Effector memory CD8-positive, alpha-beta T cell (primary cell): ENCODE measurements at regions not wholly inside any gene's neighbourhood (a gene's known extent, or its start where the extent isn't known, plus 50 kb on each side); places are given as distances from the start of the nearest gene placed in this dataset.

Experiments used
- ATAC-seq: fragments of 150-1000 bp; cut with Tn5 transposase; replicated peaks from 2 replicates; pipeline ENCODE4 v1.10.0; 2021; ENCODE audit warnings: mild to moderate bottlenecking, moderate library complexity
- DNase-seq, 3 experiments: peaks; one replicate each; pipeline ENCODE4 v3.0.0; 2021
- H3K27ac Mint-ChIP-seq, 2 donors: one replicate each; pipeline ENCODE4 v1.8.0; 2022; ENCODE audit warnings: mild to moderate bottlenecking in 2 of 2, mixed read lengths in 2 of 2, moderate library complexity in 2 of 2
- H3K27me3 Mint-ChIP-seq, 2 donors: one replicate each; pipeline ENCODE4 v1.8.0; 2022; ENCODE audit warnings: mixed read lengths in 2 of 2
- H3K36me3 Mint-ChIP-seq: one replicate; pipeline ENCODE4 v1.8.0; 2022; ENCODE audit warnings: mild to moderate bottlenecking, moderate library complexity, mixed read lengths; ENCODE audit not compliant: insufficient read depth
- H3K4me1 Mint-ChIP-seq, 2 donors: one replicate each; pipeline ENCODE4 v1.8.0; 2022; ENCODE audit warnings: low read depth in 2 of 2, mixed read lengths in 2 of 2
- H3K4me3 Mint-ChIP-seq, 2 donors: one replicate each; pipeline ENCODE4 v1.8.0; 2022; ENCODE audit warnings: mild to moderate bottlenecking in 2 of 2, mixed read lengths in 2 of 2, moderate library complexity in 2 of 2
- H3K9me3 Mint-ChIP-seq, 2 donors: one replicate each; pipeline ENCODE4 v1.8.0; 2022; ENCODE audit warnings: mixed read lengths in 2 of 2

- no peaks in the 10 kb centered on the region for H3K4me1 Mint-ChIP-seq
- ATAC-seq (no peak), DNase-seq (no peak)
- H3K9me3 Mint-ChIP-seq, result no peaks in the 10 kb centered on the region
- peaks cover 7 to 17% of the 10 kb centered on the region in 2 donors for H3K27me3 Mint-ChIP-seq
- no peak overlapping the region for H3K4me3 Mint-ChIP-seq
- no peaks in the 10 kb centered on the region for H3K36me3 Mint-ChIP-seq
- H3K27ac Mint-ChIP-seq, result no peak overlapping the region
Measured at GRCh38 chr16:79901522-79901921, 301.0 kb upstream of the MAF start.

DNA sequence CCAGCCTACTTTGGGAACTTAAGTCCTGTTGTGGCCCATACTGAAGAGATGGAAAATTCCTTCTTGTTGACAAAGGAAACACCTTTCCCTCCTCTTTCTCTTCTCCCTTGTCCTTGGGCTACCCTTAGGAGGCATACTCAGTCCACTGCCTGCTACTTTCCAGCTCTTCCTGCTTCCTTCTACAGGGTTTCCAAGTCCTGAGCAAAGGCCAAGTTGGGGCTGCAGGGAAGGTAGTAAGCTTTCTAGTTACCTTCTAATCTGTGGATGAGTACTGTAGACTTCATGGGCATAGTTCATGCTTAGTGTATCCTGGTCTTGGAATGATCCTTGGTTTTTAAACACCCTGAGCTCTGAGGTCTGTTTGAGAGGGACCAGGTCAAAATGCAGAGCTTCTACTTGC, 299.2 kb upstream of the MAF start:
- Mint-ChIP-seq H3K4me1 (no peaks in the 10 kb centered on the region), H3K36me3 (no peaks in the 10 kb centered on the region), H3K4me3 (no peak overlapping the region), H3K9me3 (no peaks in the 10 kb centered on the region), H3K27ac (no peak overlapping the region), H3K27me3 (peaks cover 11 to 17% of the 10 kb centered on the region in 2 donors)
- no peak for DNase-seq
- no peak for ATAC-seq

DNA sequence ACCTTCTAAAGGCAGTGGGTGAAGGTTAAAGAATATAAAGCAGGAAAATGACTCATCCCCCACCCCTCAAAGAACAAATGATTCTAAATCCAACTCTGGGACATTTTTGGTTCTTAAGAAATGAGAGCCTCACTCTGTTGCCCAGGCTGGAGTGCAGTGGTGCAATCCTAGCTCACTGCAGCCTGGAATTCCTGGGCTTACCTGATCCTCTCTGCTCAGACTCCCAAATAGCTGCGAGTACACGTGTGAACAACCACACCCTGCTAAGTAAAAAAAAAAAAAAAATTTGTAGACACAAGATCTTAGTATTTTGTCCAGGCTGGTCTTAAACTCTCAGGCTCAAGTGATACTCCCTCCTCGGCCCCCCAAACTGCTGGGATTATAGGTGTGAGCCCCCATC, 298.8 kb upstream of the MAF start:
- H3K36me3 Mint-ChIP-seq, result no peaks in the 10 kb centered on the region
- ATAC-seq (no peak), DNase-seq (no peak)
- H3K4me3 Mint-ChIP-seq, result no peak overlapping the region
- H3K27me3 Mint-ChIP-seq, result peaks cover 15 to 17% of the 10 kb centered on the region in 2 donors
- H3K4me1 Mint-ChIP-seq, result no peaks in the 10 kb centered on the region
- no peak overlapping the region for H3K27ac Mint-ChIP-seq
- H3K9me3 Mint-ChIP-seq, result no peaks in the 10 kb centered on the region

- H3K27me3 Mint-ChIP-seq, result peaks cover 17% of the 10 kb centered on the region in 2 donors
- ATAC-seq (no peak), DNase-seq (no peak)
- no peaks in the 10 kb centered on the region for H3K4me1 Mint-ChIP-seq
- H3K27ac Mint-ChIP-seq, result no peak overlapping the region
- no peaks in the 10 kb centered on the region for H3K36me3 Mint-ChIP-seq
- H3K9me3 Mint-ChIP-seq, result no peaks in the 10 kb centered on the region
- no peak overlapping the region for H3K4me3 Mint-ChIP-seq
Measured at GRCh38 chr16:79898703-79899102, 298.2 kb upstream of the MAF start.

GRCh38 chr16:79897453-79898146, 297.1 kb upstream of the MAF start:
- H3K4me3 Mint-ChIP-seq, result no peak overlapping the region
- peaks cover 14 to 17% of the 10 kb centered on the region in 2 donors for H3K27me3 Mint-ChIP-seq
- H3K4me1 Mint-ChIP-seq, result no peaks in the 10 kb centered on the region
- H3K9me3 Mint-ChIP-seq, result no peaks in the 10 kb centered on the region
- H3K36me3 Mint-ChIP-seq, result no peaks in the 10 kb centered on the region
- H3K27ac Mint-ChIP-seq, result no peak overlapping the region
- ATAC-seq (no peak), DNase-seq (no peak)

GRCh38 chr16:79897104-79897452, 296.5 kb upstream of the MAF start:
- Mint-ChIP-seq H3K27ac (no peak overlapping the region), H3K4me1 (no peaks in the 10 kb centered on the region), H3K36me3 (no peaks in the 10 kb centered on the region), H3K9me3 (no peaks in the 10 kb centered on the region), H3K4me3 (no peak overlapping the region), H3K27me3 (peaks cover 9 to 17% of the 10 kb centered on the region in 2 donors)
- ATAC-seq (no peak), DNase-seq (no peak)

- Mint-ChIP-seq H3K4me1 (no peaks in the 10 kb centered on the region), H3K9me3 (no peaks in the 10 kb centered on the region), H3K36me3 (no peaks in the 10 kb centered on the region), H3K4me3 (no peak overlapping the region), H3K27ac (no peak overlapping the region), H3K27me3 (peaks cover 8 to 26% of the 10 kb centered on the region in 2 donors)
- DNase-seq, result no peak
- no peak for ATAC-seq
Measured at GRCh38 chr16:79895917-79896203, 295.3 kb upstream of the MAF start.

DNA sequence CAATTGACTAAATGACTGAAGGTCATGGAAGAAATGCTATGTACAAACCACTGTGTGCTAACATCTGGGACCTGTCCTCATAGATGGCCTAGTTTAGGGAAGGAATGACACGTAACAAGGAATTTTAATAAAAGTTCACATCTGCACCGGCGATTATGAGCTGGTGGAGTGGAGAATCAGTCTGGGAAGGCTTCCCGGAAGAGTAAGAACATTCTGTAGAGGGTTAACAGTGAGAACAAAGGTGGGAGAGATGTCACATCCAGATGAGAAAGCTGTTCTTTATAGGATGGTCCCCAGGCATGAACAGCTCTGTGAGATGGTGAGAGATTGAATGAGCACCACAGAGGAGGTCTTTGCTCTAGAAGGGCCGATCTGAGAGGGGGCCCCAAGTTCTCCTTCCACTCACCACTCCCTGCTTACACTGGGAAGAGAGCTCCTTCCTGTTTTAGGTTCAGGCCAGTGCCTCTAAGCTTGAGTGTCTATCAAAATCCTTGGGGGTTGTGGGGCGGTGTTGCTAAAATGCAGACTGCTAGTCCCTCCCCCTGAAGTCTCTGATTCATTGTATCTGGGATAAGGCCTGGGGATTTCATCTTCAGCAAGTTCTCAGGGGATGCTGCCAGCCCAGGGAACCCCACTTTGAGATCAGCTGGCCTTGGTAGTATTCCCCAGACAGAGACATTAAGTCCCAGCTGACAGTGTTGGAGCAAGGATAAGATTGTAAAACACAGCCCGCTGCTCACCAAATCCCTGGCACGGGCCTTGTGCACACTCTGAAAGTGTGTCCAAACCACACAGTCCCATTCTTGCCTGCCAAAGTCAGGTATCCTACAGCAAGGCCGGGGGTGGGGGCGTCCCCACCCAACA, 294.7 kb upstream of the MAF start:
- no peak overlapping the region for H3K4me3 Mint-ChIP-seq
- DNase-seq, result no peak
- H3K27ac Mint-ChIP-seq, result no peak overlapping the region
- no peaks in the 10 kb centered on the region for H3K4me1 Mint-ChIP-seq
- no peaks in the 10 kb centered on the region for H3K9me3 Mint-ChIP-seq
- ATAC-seq, result no peak
- H3K36me3 Mint-ChIP-seq, result no peaks in the 10 kb centered on the region
- H3K27me3 Mint-ChIP-seq, result peaks cover 8 to 27% of the 10 kb centered on the region in 2 donors

DNA sequence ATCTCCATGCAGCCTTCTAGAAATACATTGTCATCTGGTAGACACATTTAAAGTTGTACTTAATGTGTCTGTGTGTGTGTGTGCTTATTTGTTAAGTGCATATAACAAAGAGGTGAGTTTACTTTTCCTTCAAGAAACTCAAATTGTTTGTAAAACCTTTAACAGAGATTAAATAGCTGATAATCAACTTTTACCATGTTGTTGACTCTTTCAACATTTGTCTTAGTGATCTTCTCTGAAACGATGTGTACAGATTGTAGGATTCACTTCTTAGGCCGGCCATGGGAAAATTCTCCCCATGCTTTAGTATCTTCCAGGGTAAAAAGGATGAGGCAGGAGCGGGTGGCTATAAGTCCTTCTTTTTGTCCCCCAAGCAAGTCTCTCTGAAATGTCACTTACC, 292.9 kb upstream of the MAF start:
- Mint-ChIP-seq H3K36me3 (no peaks in the 10 kb centered on the region), H3K9me3 (no peaks in the 10 kb centered on the region), H3K4me1 (no peaks in the 10 kb centered on the region), H3K4me3 (no peak overlapping the region), H3K27ac (no peak overlapping the region), H3K27me3 (peaks cover 8 to 20% of the 10 kb centered on the region in 2 donors)
- ATAC-seq, result no peak
- DNase-seq, result no peak

- H3K36me3 Mint-ChIP-seq, result no peaks in the 10 kb centered on the region
- no peak for DNase-seq
- H3K27me3 Mint-ChIP-seq, result peaks cover 8 to 21% of the 10 kb centered on the region in 2 donors
- H3K27ac Mint-ChIP-seq, result no peak overlapping the region
- H3K4me3 Mint-ChIP-seq, result no peak overlapping the region
- no peak for ATAC-seq
- H3K9me3 Mint-ChIP-seq, result no peaks in the 10 kb centered on the region
- H3K4me1 Mint-ChIP-seq, result no peaks in the 10 kb centered on the region
Measured at GRCh38 chr16:79892278-79892677, 291.7 kb upstream of the MAF start.

GRCh38 chr16:79891458-79891857, 290.9 kb upstream of the MAF start:
- no peak for DNase-seq
- H3K9me3 Mint-ChIP-seq, result no peaks in the 10 kb centered on the region
- no peaks in the 10 kb centered on the region for H3K4me1 Mint-ChIP-seq
- H3K27ac Mint-ChIP-seq, result no peak overlapping the region
- no peak overlapping the region for H3K4me3 Mint-ChIP-seq
- H3K27me3 Mint-ChIP-seq, result peaks cover 8 to 25% of the 10 kb centered on the region in 2 donors
- no peak for ATAC-seq
- H3K36me3 Mint-ChIP-seq, result no peaks in the 10 kb centered on the region

DNA sequence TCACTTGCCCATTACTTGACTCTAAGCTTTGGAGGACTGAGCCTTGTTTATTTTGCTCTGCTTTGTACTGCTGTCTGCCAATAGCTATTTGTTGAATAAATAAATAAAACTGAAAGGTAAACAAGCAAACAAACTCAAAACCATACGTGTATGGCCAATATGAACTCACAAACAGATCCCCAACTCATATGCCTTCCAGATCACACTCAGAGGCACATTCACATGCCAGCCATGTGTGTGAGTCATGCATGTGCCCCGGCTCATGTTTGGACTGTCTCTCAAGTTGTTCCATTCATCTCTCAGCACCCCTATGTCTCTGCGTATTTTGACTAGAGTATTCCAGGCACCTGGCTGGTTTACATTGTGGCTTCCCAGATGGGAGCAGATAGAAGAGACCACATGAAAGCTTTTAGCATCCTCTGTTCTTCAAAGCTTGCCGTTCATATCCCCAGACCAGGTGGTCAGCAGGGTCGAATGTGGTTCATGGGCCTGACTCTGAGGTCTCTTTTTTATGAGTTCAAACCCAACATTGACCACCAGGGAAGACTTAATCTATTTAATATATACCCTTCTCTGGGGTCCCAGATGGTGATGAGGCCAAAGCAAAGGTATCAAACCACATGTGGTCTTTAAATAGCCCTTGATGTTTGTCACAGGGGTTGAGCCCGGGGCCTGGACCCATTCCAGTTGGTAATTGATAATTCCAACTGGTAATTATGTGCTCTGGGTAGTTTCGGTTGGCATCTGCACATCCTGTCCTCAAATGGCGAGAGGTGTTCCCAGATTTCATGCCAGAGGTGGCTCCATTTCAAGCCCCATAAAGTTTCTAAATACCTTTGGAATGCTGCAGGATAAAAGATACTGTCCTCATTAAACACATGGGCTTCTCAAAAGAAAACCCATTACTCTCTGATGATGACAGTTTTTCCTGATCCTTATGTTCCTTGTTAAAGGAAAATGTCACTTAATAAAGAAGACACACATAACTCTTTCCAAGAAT, 287.3 kb upstream of the MAF start:
- Mint-ChIP-seq H3K27me3 (peaks cover 8 to 16% of the 10 kb centered on the region in 2 donors), H3K9me3 (no peaks in the 10 kb centered on the region), H3K36me3 (no peaks in the 10 kb centered on the region), H3K27ac (no peak overlapping the region), H3K4me3 (no peak overlapping the region), H3K4me1 (no peaks in the 10 kb centered on the region)
- DNase-seq, result no peak
- ATAC-seq, result no peak

- Mint-ChIP-seq H3K27me3 (peaks cover 0 to 5% of the 10 kb centered on the region in 2 donors), H3K4me1 (no peaks in the 10 kb centered on the region), H3K36me3 (no peaks in the 10 kb centered on the region), H3K9me3 (no peaks in the 10 kb centered on the region), H3K27ac (no peak overlapping the region), H3K4me3 (no peak overlapping the region)
- ATAC-seq (no peak), DNase-seq (no peak)
Measured at GRCh38 chr16:79885320-79885719, 284.8 kb upstream of the MAF start.
